ENCODE measurements at regions not wholly inside any gene's neighbourhood (a gene's known extent, or its start where the extent isn't known, plus 50 kb on each side); places are given as distances from the start of the nearest gene placed in this dataset.

GRCh38 chr4:112830753-112831386, 193.9 kb downstream of the LARP7 start:
- no peak for TF ChIP-seq CTCF (conservative IDR thresholded peaks at IDR 0.05)
- no peaks in the 10 kb centered on the region for H4K20me1 ChIP-seq (ENCODE audit: control insufficient read depth, insufficient read depth, insufficient read length)
- H2BK120ac ChIP-seq (ENCODE audit: low read depth, low read length, poor library complexity, severe bottlenecking) = no peak overlapping the region
- H3T11ph ChIP-seq (ENCODE audit: low read length) = no peak overlapping the region
- H2BK12ac ChIP-seq (ENCODE audit: insufficient read length, low read depth, low read length) = no peak overlapping the region
- Mint-ChIP-seq H3K9me3 (peaks cover 33 to 35% of the 10 kb centered on the region in 2 experiments), H3K27me3 (ENCODE audit: low read depth) (peaks cover 2% of the 10 kb centered on the region; the same call in 1 of the 2 replicates), H3K4me3 (no peak overlapping the region), H3K36me3 (ENCODE audit: insufficient read depth in 1 of 3, low read depth in 3 of 3) (peaks cover 36 to 64% (median 57%) of the 10 kb centered on the region in 3 experiments), H3K27ac (no peak overlapping the region), H3K4me1 (no peaks in the 10 kb centered on the region)
- H3K79me1 ChIP-seq (ENCODE audit: insufficient read depth, low read depth, low read length, poor library complexity, severe bottlenecking) = no peaks in the 10 kb centered on the region
- no peak overlapping the region for H3K23ac ChIP-seq (ENCODE audit: insufficient read length, low read depth, low read length)
- H2BK5ac ChIP-seq (ENCODE audit: insufficient read length, low read length) = no peak overlapping the region
- H3K9me3 ChIP-seq (ENCODE audit: control insufficient read depth, low read depth, low read length) = peaks cover 4% of the 10 kb centered on the region
- H4K5ac ChIP-seq (ENCODE audit: insufficient read length, low read depth, low read length) = no peak overlapping the region
- H3K4ac ChIP-seq (ENCODE audit: low read depth, low read length) = no peak overlapping the region
- no peak overlapping the region for H2BK20ac ChIP-seq (ENCODE audit: low read depth, low read length, poor library complexity, severe bottlenecking)
- DNase-seq = no peak
- H2AK5ac ChIP-seq (ENCODE audit: insufficient read length, low read length) = no peak overlapping the region
- no peaks in the 10 kb centered on the region for H3K23me2 ChIP-seq (ENCODE audit: insufficient read length, low read depth, low read length, poor library complexity, severe bottlenecking)
- H3K79me2 ChIP-seq (ENCODE audit: insufficient read depth, low read length) = no peaks in the 10 kb centered on the region
- no peak overlapping the region for H3K14ac ChIP-seq (ENCODE audit: insufficient read depth, low read length)
- no peaks in the 10 kb centered on the region for H3K4me1 ChIP-seq (ENCODE audit: insufficient read depth, low read length)
- H3K56ac ChIP-seq (ENCODE audit: insufficient read length, low read depth, low read length) = no peak overlapping the region
- no peak overlapping the region for H3K18ac ChIP-seq (ENCODE audit: insufficient read length, low read depth, low read length)
- no peak overlapping the region for H2AFZ ChIP-seq (ENCODE audit: low read length)
- no peak overlapping the region for H3K27ac ChIP-seq (ENCODE audit: insufficient read length, low read depth, low read length)
- no peak overlapping the region for H3K9ac ChIP-seq (ENCODE audit: extremely low read depth, insufficient read length, low read length)
- H4K91ac ChIP-seq (ENCODE audit: insufficient read length, low read depth, low read length) = no peak overlapping the region
- no peak overlapping the region for H2BK15ac ChIP-seq (ENCODE audit: low read depth, low read length)
- no peak overlapping the region for H4K8ac ChIP-seq (replicated peaks; ENCODE audit: insufficient read length, low read depth, low read length)
- no peak overlapping the region for H3K4me2 ChIP-seq (ENCODE audit: insufficient read depth, insufficient read length, low read length)
- H3K27me3 ChIP-seq (ENCODE audit: insufficient read depth, low read length) = no peaks in the 10 kb centered on the region
- no CpG with 5 or more reads among the region's 23 CpGs for WGBS (ENCODE audit: extremely low coverage, insufficient read length, low lambda C conversion rate)

Measured in H9 (cell line).